HEK293T (cell line): ENCODE measurements at regions not wholly inside any gene's neighbourhood (a gene's known extent, or its start where the extent isn't known, plus 50 kb on each side); places are given as distances from the start of the nearest gene placed in this dataset.

Experiments
- CTCF ChIA-PET: fragments of 350-600 bp; formaldehyde crosslinking; extraction: SDS; loops from one replicate; lab custom pipeline; 2021; ENCODE audit warnings: antibody characterized with exemption, inconsistent platforms; lab: Yijun Ruan, JAX
- POLR2A ChIA-PET: fragments of 350-600 bp; formaldehyde crosslinking; extraction: SDS; loops from one replicate; lab custom pipeline; 2020; ENCODE audit warnings: antibody characterized with exemption, inconsistent platforms; lab: Yijun Ruan, JAX
- DNase-seq: peaks from one replicate; pipeline ENCODE4 v3.0.0; 2012; ENCODE audit warnings: mixed read lengths; ENCODE audit errors: extremely low spot score
- ARNT ChIP-seq: fragments of 450-650 bp; IDR thresholded peaks from 2 replicates; pipeline ENCODE4 v1.6.1; 2017; ENCODE audit warnings: mild to moderate bottlenecking
- BHLHE40 ChIP-seq: fragments of 450-650 bp; IDR thresholded peaks from 2 replicates; pipeline ENCODE4 v1.6.1; 2016; ENCODE audit warnings: mild to moderate bottlenecking, moderate library complexity, borderline replicate concordance
- CTBP1 ChIP-seq: fragments of 450-650 bp; IDR thresholded peaks from 2 replicates; pipeline ENCODE4 v1.6.1; 2016; ENCODE audit warnings: borderline replicate concordance
- ELF4 ChIP-seq: fragments of 450-650 bp; IDR thresholded peaks from 2 replicates; pipeline ENCODE4 v1.6.1; 2017; ENCODE audit warnings: antibody characterized with exemption
- FOXA1 ChIP-seq: fragments of 450-650 bp; IDR thresholded peaks from 2 replicates; pipeline ENCODE4 v1.6.1; 2016; ENCODE audit warnings: mild to moderate bottlenecking
- FOXK2 ChIP-seq: fragments of 450-650 bp; IDR thresholded peaks from 2 replicates; pipeline ENCODE4 v1.6.1; 2016; ENCODE audit warnings: mild to moderate bottlenecking
- FOXM1 ChIP-seq: fragments of 450-650 bp; IDR thresholded peaks from 2 replicates; pipeline ENCODE4 v1.6.1; 2017; ENCODE audit warnings: mild to moderate bottlenecking, borderline replicate concordance
- HDGF ChIP-seq: fragments of 450-650 bp; IDR thresholded peaks from 2 replicates; pipeline ENCODE4 v1.6.1; 2017; ENCODE audit warnings: antibody characterized with exemption, borderline replicate concordance
- L3MBTL2 ChIP-seq: fragments of 450-650 bp; conservative IDR thresholded peaks from 2 replicates; pipeline ENCODE4 v1.6.1; 2016; ENCODE audit warnings: mild to moderate bottlenecking
- LEF1 ChIP-seq: fragments of 450-650 bp; IDR thresholded peaks from 2 replicates; pipeline ENCODE4 v1.6.1; 2017; ENCODE audit warnings: mild to moderate bottlenecking, borderline replicate concordance
- NFRKB ChIP-seq: fragments of 450-650 bp; IDR thresholded peaks from 2 replicates; pipeline ENCODE4 v1.6.1; 2016; ENCODE audit warnings: mild to moderate bottlenecking, moderate library complexity
- SP1 ChIP-seq: fragments of 450-650 bp; IDR thresholded peaks from 2 replicates; pipeline ENCODE4 v1.6.1; 2017
- SUZ12 ChIP-seq: fragments of 450-650 bp; IDR thresholded peaks from 2 replicates; pipeline ENCODE4 v1.6.1; 2016; ENCODE audit warnings: mild to moderate bottlenecking
- TARDBP ChIP-seq: fragments of 450-650 bp; IDR thresholded peaks from 2 replicates; pipeline ENCODE4 v1.6.1; 2016
- ZNF384 ChIP-seq: fragments of 450-650 bp; IDR thresholded peaks from 2 replicates; pipeline ENCODE4 v1.6.1; 2016
- TF ChIP-seq, protein P1 (sequence below): fragments of 450-650 bp; IDR thresholded peaks from 2 replicates; pipeline ENCODE4 v1.6.1; 2016

DNA sequence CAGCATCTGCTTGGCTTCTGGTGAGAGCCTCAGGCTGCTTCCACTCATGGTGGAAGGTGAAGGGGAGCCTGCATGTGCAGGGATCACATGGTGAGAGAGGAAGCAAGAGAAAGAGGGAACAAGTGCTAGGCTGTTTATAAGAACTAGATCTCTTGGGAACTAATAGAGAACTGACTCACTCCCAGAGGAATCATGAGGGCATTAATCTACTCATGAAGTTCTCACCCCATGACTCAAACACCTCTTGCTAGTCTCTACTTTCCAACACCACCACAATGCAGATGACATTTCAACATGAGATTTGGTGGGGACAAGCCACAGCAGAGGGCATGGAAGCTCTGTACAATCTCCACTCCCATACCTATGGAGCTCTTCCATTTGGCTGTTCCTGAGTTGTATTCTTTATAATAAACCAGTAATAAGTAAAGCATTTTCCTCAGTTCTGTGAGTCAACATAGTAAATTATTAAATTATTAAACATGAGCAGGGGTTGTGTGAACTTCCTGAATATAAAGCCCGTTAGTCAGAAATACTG lies 524.1 kb upstream of the NRSN1 start:
- ChIA-PET POLR2A (no interaction called here), CTCF (interaction anchor here (0.5 kb wide), 1 partner anchor 1651 kb away, joined by 3 read pairs; no protein-coding TSS in a partner anchor)
- DNase-seq: no peak
- TF ChIP-seq LEF1 (no peak), L3MBTL2 (no peak), FOXA1 (no peak), ARNT (no peak), SUZ12 (no peak), CTBP1 (no peak), HDGF (no peak), FOXK2 (no peak), NFRKB (no peak), ELF4 (no peak), FOXM1 (no peak), ZNF384 (no peak), SP1 (no peak), BHLHE40 (no peak), TARDBP (no peak)
- TF ChIP-seq, protein P1, sequence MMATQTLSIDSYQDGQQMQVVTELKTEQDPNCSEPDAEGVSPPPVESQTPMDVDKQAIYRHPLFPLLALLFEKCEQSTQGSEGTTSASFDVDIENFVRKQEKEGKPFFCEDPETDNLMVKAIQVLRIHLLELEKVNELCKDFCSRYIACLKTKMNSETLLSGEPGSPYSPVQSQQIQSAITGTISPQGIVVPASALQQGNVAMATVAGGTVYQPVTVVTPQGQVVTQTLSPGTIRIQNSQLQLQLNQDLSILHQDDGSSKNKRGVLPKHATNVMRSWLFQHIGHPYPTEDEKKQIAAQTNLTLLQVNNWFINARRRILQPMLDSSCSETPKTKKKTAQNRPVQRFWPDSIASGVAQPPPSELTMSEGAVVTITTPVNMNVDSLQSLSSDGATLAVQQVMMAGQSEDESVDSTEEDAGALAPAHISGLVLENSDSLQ: no peak

DNA sequence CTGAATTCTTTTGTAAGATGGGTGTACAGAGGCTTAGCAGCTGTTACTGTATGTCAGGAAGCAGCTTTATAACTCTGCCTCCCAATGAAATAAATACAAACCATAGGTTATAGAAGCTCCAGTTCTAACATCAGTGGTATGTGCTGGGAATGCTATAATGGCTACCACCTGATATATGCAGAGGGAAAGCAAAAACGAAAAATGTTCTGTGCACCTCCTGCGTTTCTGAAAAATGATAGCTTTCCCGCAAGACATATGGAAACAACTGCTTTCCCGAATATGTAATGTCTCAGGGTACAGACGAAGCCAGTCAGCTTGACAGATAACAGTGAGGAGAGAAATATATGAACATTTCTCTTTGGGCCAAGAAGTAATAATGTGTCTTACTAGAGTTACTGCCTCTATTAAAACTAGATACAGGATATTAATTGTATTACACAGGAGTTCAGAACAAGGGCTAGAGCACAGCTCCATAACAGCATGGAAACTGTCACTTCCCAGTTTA lies 517.0 kb upstream of the NRSN1 start:
- TF ChIP-seq ARNT (no peak), TARDBP (no peak), FOXM1 (no peak), CTBP1 (no peak), LEF1 (no peak), HDGF (no peak), ELF4 (no peak), NFRKB (no peak), SUZ12 (no peak), ZNF384 (no peak), BHLHE40 (no peak), L3MBTL2 (no peak), FOXK2 (no peak), SP1 (no peak), FOXA1 (no peak)
- TF ChIP-seq, protein P1: no peak
- no peak for DNase-seq
- ChIA-PET CTCF (no interaction called here), POLR2A (no interaction called here)

DNA sequence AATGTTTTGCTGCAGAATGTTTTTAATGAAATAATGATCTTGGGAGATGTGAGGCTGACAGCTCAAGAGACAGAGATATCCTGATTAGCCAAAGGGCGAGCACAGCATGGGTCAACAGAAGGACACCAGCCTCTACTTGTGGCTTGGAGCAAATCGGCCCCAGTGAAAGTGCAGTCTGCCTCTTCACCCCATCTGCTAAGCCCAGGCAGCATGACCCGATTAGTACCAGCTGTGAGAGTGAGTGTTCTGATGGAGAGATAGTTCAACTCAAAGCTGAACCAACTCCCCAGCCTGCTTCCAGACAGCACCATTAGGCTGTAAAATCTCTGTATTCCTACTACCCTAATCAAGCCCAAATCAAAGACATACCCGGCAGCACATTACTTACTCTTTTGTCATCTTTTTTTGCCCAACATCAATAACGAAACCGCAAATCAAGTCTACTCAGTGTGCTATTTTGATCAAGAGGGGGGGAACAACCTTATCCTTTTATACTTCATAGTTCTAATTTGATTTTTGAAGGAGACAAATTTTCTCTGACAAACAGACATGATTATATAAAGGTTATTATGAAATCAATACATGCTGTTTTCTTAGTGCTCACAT lies 514.1 kb upstream of the NRSN1 start:
- no peak for TF ChIP-seq ELF4
- no peak for TF ChIP-seq LEF1
- TF ChIP-seq SUZ12: no peak
- no peak for TF ChIP-seq FOXM1
- TF ChIP-seq TARDBP: no peak
- TF ChIP-seq, protein P1: no peak
- TF ChIP-seq BHLHE40: no peak
- TF ChIP-seq NFRKB: no peak
- TF ChIP-seq L3MBTL2: no peak
- no peak for TF ChIP-seq ZNF384
- ChIA-PET CTCF (no interaction called here), POLR2A (no interaction called here)
- DNase-seq: no peak

DNA sequence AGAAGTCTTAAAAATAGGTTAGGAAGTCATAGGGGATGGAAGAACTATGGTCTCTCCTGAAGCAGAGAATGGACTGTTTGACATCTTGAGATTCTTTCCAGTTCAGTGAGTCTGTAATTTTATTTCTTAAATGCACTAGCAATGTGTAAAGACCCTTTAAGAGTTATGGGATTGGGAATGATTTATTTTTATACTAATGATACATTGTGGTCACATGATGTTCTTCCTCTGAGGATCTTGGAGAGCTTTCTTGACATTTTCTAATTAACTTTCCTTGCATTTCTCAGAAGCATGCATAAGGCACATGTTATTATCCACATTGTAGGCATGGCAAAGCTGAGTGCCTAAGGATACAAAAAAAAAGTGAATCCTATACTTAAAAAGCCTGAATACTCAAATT lies 507.6 kb upstream of the NRSN1 start:
- CTCF ChIA-PET: no interaction called here
- DNase-seq: no peak
- POLR2A ChIA-PET: no interaction called here
- TF ChIP-seq BHLHE40 (no peak), FOXM1 (no peak), ARNT (no peak), SUZ12 (no peak), CTBP1 (no peak), HDGF (no peak), FOXA1 (no peak), FOXK2 (no peak), ZNF384 (no peak), SP1 (no peak), TARDBP (no peak), ELF4 (no peak), L3MBTL2 (no peak), NFRKB (no peak), LEF1 (no peak)
- TF ChIP-seq, protein P1: no peak

DNA sequence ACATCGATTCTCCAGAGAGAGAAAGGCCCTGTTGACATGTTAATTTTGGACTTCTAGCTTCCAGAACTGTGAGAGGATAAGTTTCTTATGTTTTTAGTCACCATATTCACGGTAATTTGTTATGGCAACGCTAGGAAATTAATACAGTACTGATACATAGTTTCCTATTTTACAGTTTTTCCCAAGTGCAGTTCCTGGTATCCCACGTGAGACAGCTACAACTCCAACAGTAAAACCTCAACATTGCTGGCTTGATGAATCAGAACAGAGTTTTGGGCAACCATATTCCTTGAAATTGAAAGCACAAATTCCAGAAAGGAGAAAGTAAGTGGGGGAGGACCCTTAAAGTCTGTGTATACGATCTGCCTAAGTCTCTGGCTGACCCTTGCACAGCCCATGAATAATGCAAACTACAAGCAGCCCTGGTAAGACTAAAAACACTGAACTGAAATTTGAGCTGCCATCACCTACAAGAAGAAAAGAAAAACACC lies 505.1 kb upstream of the NRSN1 start:
- POLR2A ChIA-PET: no interaction called here
- TF ChIP-seq ELF4 (no peak), FOXA1 (no peak), SP1 (no peak), HDGF (no peak), LEF1 (no peak), SUZ12 (no peak), NFRKB (no peak), TARDBP (no peak), BHLHE40 (no peak), ZNF384 (no peak), FOXM1 (no peak), FOXK2 (no peak), L3MBTL2 (no peak), CTBP1 (no peak), ARNT (no peak)
- no peak for DNase-seq

More for the DNA sequence above, 505.1 kb upstream of the NRSN1 start:
- CTCF ChIA-PET: no interaction called here
